NB4 (cell line): ENCODE measurements at regions not wholly inside any gene's neighbourhood (a gene's known extent, or its start where the extent isn't known, plus 50 kb on each side); places are given as distances from the start of the nearest gene placed in this dataset.

Source experiments
- CTCF ChIP-seq: IDR thresholded peaks from one replicate; pipeline ENCODE4 v1.5.1; 2012; ENCODE audit warnings: low read depth, low read length
- MYC ChIP-seq: IDR thresholded peaks from 2 replicates; pipeline ENCODE4 v1.6.1; 2011; ENCODE audit warnings: low read depth, low read length
- POLR2A ChIP-seq: IDR thresholded peaks from 2 replicates; pipeline ENCODE4 v1.6.1; 2011; ENCODE audit warnings: mild to moderate bottlenecking; ENCODE audit not compliant: insufficient read length; ENCODE audit errors: extremely low read depth
- TF ChIP-seq, protein P1 (sequence below): IDR thresholded peaks from 2 replicates; pipeline ENCODE4 v1.6.1; 2011; ENCODE audit warnings: low read depth, low read length

- TF ChIP-seq CTCF (no peak), POLR2A (no peak), MYC (no peak)
- TF ChIP-seq, protein P1, sequence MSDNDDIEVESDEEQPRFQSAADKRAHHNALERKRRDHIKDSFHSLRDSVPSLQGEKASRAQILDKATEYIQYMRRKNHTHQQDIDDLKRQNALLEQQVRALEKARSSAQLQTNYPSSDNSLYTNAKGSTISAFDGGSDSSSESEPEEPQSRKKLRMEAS = no peak
Observed at GRCh38 chr11:44468345-44468988, 97.0 kb upstream of the CD82 start.
